HepG2 (cell line): ENCODE measurements at regions not wholly inside any gene's neighbourhood (a gene's known extent, or its start where the extent isn't known, plus 50 kb on each side); places are given as distances from the start of the nearest gene placed in this dataset.

Source experiments
- CSRNP1 ChIP-seq: sonication (generic); formaldehyde crosslinking; IDR thresholded peaks from 2 replicates; pipeline ENCODE4 v1.8.1; 2023; ENCODE audit warnings: mild to moderate bottlenecking, missing genetic modification reagents
- KDM6A ChIP-seq: IDR thresholded peaks from 2 replicates; pipeline ENCODE4 v1.6.1; 2016; ENCODE audit warnings: low read depth
- MNT ChIP-seq: fragments of 450-650 bp; IDR thresholded peaks from 2 replicates; pipeline ENCODE4 v1.6.1; 2016
- REST ChIP-seq, 2 experiments: IDR thresholded peaks; 2 replicates each; pipeline ENCODE4 v1.6.1; 2011 to 2012; ENCODE audit warnings: low read length in 2 of 2, borderline replicate concordance in 1 of 2, low read depth in 1 of 2, mild to moderate bottlenecking in 1 of 2, moderate library complexity in 1 of 2
- TEAD3 ChIP-seq: optimal IDR thresholded peaks from 2 replicates; pipeline ENCODE3; 2016; ENCODE audit warnings: borderline replicate concordance
- ZNF20 ChIP-seq: sonication (generic); formaldehyde crosslinking; IDR thresholded peaks from 2 replicates; pipeline ENCODE4 v1.4.0; 2020; ENCODE audit warnings: mild to moderate bottlenecking, moderate library complexity, missing genetic modification reagents
- ZNF788 ChIP-seq: sonication (generic); formaldehyde crosslinking; IDR thresholded peaks from 2 replicates; pipeline ENCODE4 v1.5.0; 2020; ENCODE audit warnings: mild to moderate bottlenecking, missing genetic modification reagents, borderline replicate concordance
- TF ChIP-seq, protein P1 (sequence below): sonication (generic); formaldehyde crosslinking; IDR thresholded peaks from 2 replicates; pipeline ENCODE4 v1.8.1; 2023; ENCODE audit warnings: mild to moderate bottlenecking, missing genetic modification reagents, borderline replicate concordance

DNA sequence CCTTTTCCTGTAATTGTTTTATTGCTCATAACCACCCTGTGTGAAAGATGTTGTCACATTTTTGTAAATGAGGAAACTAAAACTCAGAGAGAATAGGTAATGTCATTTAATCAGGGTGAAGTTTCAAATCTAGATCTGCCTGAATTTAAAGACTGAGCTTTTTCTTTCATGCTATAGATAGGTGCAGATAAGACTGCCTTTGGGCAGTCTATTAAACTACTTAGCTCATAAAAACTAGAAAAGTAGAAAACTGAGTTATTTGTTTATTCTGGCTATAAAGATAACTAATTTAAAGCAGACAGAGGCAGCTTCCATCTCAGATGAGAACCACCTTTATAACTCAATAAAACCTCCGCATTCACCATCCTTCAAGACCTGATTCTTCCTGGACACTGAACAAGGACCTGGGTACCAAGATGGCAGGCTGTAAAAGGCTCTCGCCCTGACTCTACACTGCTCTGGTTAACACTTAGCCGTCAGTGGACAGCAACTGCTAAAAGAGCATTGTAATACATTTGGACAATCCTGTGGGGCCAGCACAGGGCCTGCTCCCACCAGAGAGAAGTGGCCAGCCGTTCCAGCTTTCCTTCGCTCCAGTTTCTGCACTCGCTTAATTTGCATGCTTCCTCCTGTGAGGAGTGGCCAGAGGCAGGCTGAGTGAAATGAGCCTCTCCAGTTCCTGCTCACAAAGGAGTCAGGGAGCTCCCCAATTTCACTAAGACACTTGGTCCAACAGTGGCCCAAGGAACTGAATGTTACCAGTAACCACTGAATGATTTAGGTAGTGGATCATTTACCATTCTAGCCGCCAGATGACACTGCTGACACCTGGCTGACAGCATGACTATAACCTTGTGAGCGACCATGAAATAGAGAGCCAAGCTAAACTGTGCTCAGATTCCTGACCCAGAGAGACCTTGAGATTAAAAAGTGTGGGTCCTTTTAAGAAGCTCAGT lies 566.4 kb downstream of the EFNA5 start (continued):
- TF ChIP-seq ZNF788 (CRISPR knock-in tag) (no peak), CSRNP1 (CRISPR knock-in tag) (no peak), TEAD3 (no peak), MNT (no peak), ZNF20 (CRISPR knock-in tag) (no peak), KDM6A (CRISPR knock-in tag) (no peak), REST (IDR thresholded peaks at IDR 0.05; ENCODE audit: borderline replicate concordance in 1 of 2, low read depth in 1 of 2, low read length in 2 of 2) (no peak)
- TF ChIP-seq, protein P1, sequence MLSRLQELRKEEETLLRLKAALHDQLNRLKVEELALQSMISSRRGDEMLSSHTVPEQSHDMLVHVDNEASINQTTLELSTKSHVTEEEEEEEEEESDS (CRISPR knock-in tag), result no peak
- TF ChIP-seq, all 625 proteins: peak for 3
